Superior temporal gyrus (tissue), 1 donor: ENCODE measurements at regions not wholly inside any gene's neighbourhood (a gene's known extent, or its start where the extent isn't known, plus 50 kb on each side); places are given as distances from the start of the nearest gene placed in this dataset.
A peak's percentile ranks its signal among the peaks of the same experiment; 100 is the strongest.

Source experiments
- DNase-seq: peaks from one replicate; pipeline ENCODE4 v3.0.0-alpha.2; 2016; ENCODE audit errors: extremely low spot score

GRCh38 chr1:115492019-115492595 is 149.7 kb upstream of the VANGL1 start:
- no peak for DNase-seq

- no peak for DNase-seq
These were observed 150.3 kb upstream of the VANGL1 start for GRCh38 chr1:115491298-115492018.

- DNase-seq, result no peak
These were observed 141.0 kb upstream of the NGF start for GRCh38 chr1:115479055-115479482.

GRCh38 chr1:115477071-115477470 is 139.0 kb upstream of the NGF start:
- no peak for DNase-seq

GRCh38 chr1:115476616-115477015 is 138.6 kb upstream of the NGF start:
- DNase-seq, result no peak

GRCh38 chr1:115475901-115476300 is 137.9 kb upstream of the NGF start:
- no peak for DNase-seq

- no peak for DNase-seq
These were observed 137.2 kb upstream of the NGF start for GRCh38 chr1:115475252-115475651.

- no peak for DNase-seq
These were observed 136.0 kb upstream of the NGF start for GRCh38 chr1:115473986-115474565.

GRCh38 chr1:115469703-115470476 is 131.8 kb upstream of the NGF start:
- peak; percentile 29 for DNase-seq

GRCh38 chr1:115467790-115468189 is 129.7 kb upstream of the NGF start:
- no peak for DNase-seq

- DNase-seq, result no peak
These were observed 129.1 kb upstream of the NGF start for GRCh38 chr1:115467196-115467595.

- no peak for DNase-seq
These were observed 128.4 kb upstream of the NGF start for GRCh38 chr1:115466433-115466832.

- no peak for DNase-seq
These were observed 127.8 kb upstream of the NGF start for GRCh38 chr1:115465802-115466363.

GRCh38 chr1:115463347-115463746 is 125.3 kb upstream of the NGF start:
- no peak for DNase-seq

- no peak for DNase-seq
These were observed 124.6 kb upstream of the NGF start for GRCh38 chr1:115462566-115463076.

- no peak for DNase-seq
These were observed 123.5 kb upstream of the NGF start for GRCh38 chr1:115461526-115461925.

- no peak for DNase-seq
These were observed 121.1 kb upstream of the NGF start for GRCh38 chr1:115459161-115459560.

GRCh38 chr1:115458426-115459114 is 120.5 kb upstream of the NGF start:
- DNase-seq, result no peak

GRCh38 chr1:115457289-115457688 is 119.2 kb upstream of the NGF start:
- no peak for DNase-seq

- no peak for DNase-seq
These were observed 118.5 kb upstream of the NGF start for GRCh38 chr1:115456441-115456961.
